PC-3 (cell line): ENCODE measurements at regions not wholly inside any gene's neighbourhood (a gene's known extent, or its start where the extent isn't known, plus 50 kb on each side); places are given as distances from the start of the nearest gene placed in this dataset.

Experiments
- ATAC-seq: fragments of 200-7000 bp; cut with Tn5 transposase; 2 replicates; pipeline ENCODE4 v1.9.1; 2020; ENCODE audit warnings: mild to moderate bottlenecking, moderate library complexity
- BruUV-seq: library from RNA; stranded (reverse); fragments of 400-500 nt; replicated peaks from 2 replicates; lab custom pipeline; 2021; lab: Mats Ljungman, UMichigan
- CTCF ChIA-PET: fragments of 300-600 bp; sonication (Branson Sonifier 250); formaldehyde crosslinking; loops from one replicate; lab custom pipeline; 2022; ENCODE audit warnings: antibody characterized with exemption; lab: Charles Lee
- POLR2A ChIA-PET: fragments of 300-600 bp; sonication (Branson Sonifier 250); formaldehyde crosslinking; loops from one replicate; lab custom pipeline; 2022; ENCODE audit warnings: antibody characterized with exemption; ENCODE audit not compliant: unreplicated experiment; lab: Charles Lee
- DNase-seq: peaks from one replicate; pipeline ENCODE4 v3.0.0-alpha.2; 2015
- H2AFZ ChIP-seq: fragments of 300-600 bp; sonication (generic); 2 replicates; pipeline ENCODE4 v1.6.0; 2016; ENCODE audit warnings: antibody characterized with exemption, low read length
- H3F3A ChIP-seq: fragments of 300-600 bp; sonication (generic); one replicate; pipeline ENCODE4 v1.6.0; 2017; ENCODE audit warnings: antibody characterized with exemption, low read length, control low read depth, mild to moderate bottlenecking; ENCODE audit not compliant: unreplicated experiment
- H3K27ac ChIP-seq: fragments of 300-600 bp; sonication (generic); 2 replicates; pipeline ENCODE4 v1.5.1; 2016; ENCODE audit warnings: mild to moderate bottlenecking, low read length
- H3K27me3 ChIP-seq: fragments of 300-600 bp; sonication (generic); 2 replicates; pipeline ENCODE4 v1.6.1; 2016; ENCODE audit warnings: low read length, mixed read lengths
- H3K36me3 ChIP-seq: fragments of 300-600 bp; sonication (generic); 2 replicates; pipeline ENCODE4 v1.6.1; 2016; ENCODE audit warnings: low read depth, mixed run types, low read length, mixed read lengths
- H3K4me1 ChIP-seq: fragments of 300-600 bp; sonication (generic); 2 replicates; pipeline ENCODE4 v1.5.1; 2016; ENCODE audit warnings: low read length; ENCODE audit not compliant: insufficient read depth
- H3K4me2 ChIP-seq: fragments of 300-600 bp; sonication (generic); 2 replicates; pipeline ENCODE4 v1.6.0; 2016; ENCODE audit warnings: low read length
- H3K4me3 ChIP-seq: fragments of 300-600 bp; sonication (generic); 2 replicates; pipeline ENCODE4 v1.5.1; 2016; ENCODE audit warnings: mild to moderate bottlenecking, low read length, mixed read lengths
- H3K79me2 ChIP-seq: fragments of 300-600 bp; sonication (generic); 2 replicates; pipeline ENCODE4 v1.6.1; 2017; ENCODE audit warnings: low read length, mixed read lengths
- H3K9ac ChIP-seq: fragments of 300-600 bp; sonication (generic); 2 replicates; pipeline ENCODE4 v1.6.0; 2016; ENCODE audit warnings: mild to moderate bottlenecking, low read length
- H3K9me2 ChIP-seq: fragments of 300-600 bp; sonication (generic); replicated peaks from 2 replicates; pipeline ENCODE4 v1.6.1; 2016; ENCODE audit warnings: mixed run types, low read length, mixed read lengths
- H3K9me3 ChIP-seq: fragments of 300-600 bp; sonication (generic); 2 replicates; pipeline ENCODE4 v1.6.1; 2016; ENCODE audit warnings: low read length, mixed read lengths
- H4K20me1 ChIP-seq: fragments of 300-600 bp; sonication (generic); 2 replicates; pipeline ENCODE4 v1.6.1; 2016; ENCODE audit warnings: low read length, mixed read lengths
- EZH2 ChIP-seq: fragments of 300-600 bp; sonication (generic); IDR thresholded peaks from one replicate; pipeline ENCODE4 v1.6.1; 2017; ENCODE audit warnings: antibody characterized with exemption, mild to moderate bottlenecking, low read length; ENCODE audit not compliant: unreplicated experiment
- EZH2phosphoT487 ChIP-seq: fragments of 300-600 bp; sonication (generic); IDR thresholded peaks from 2 replicates; pipeline ENCODE4 v1.6.1; 2018; ENCODE audit warnings: mild to moderate bottlenecking, antibody characterized with exemption, low read length, borderline replicate concordance
- intact Hi-C: fragments of 100-400 bp; cut with micrococcal nuclease; formaldehyde crosslinking; loops from 2 replicates; pipeline ENCODE4 v1.9.0; 2023
- TF ChIP-seq, protein P1 (sequence below): fragments of 300-600 bp; sonication (generic); conservative IDR thresholded peaks from 2 replicates; pipeline ENCODE4 v1.5.1; 2017; ENCODE audit warnings: antibody characterized with exemption, low read depth, mild to moderate bottlenecking, low read length

DNA sequence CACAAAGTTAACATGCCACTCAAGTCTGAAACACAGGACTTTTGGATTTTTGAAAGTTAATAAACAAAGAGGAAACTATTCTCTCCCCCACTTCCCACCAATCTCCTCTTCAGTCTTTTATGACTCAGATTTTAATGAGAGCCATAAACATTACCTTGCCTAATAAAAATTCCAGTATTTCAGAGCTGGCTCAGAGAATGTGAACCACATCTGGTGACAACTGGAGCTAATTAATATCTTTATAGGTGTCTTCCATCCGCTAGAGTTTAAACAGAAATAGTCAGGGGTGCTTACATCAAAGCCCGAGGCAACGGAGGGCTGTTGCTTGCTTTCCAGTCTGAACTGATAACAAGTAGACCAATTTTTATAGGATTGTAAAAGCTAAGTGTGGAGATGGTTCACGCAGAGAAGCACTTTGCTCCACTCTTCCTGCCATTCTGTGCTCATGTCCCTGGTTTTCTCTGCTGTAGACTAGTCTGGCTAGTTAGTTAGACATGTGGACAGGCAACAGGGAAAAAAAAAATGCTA lies 363.6 kb downstream of the NR2F2 start:
- intact Hi-C loops, result no loop called here
- no peaks in the 10 kb centered on the region for H4K20me1 ChIP-seq
- no peaks in the 10 kb centered on the region for H3K9me2 ChIP-seq
- H2AFZ ChIP-seq, result no peak overlapping the region
- peak; percentile 34 for DNase-seq
- H3K4me3 ChIP-seq, result no peak overlapping the region
- H3K4me1 ChIP-seq, result no peaks in the 10 kb centered on the region
- no peaks in the 10 kb centered on the region for H3F3A ChIP-seq
- peak; percentile 35 for ATAC-seq
- H3K4me2 ChIP-seq, result no peak overlapping the region
- ChIA-PET CTCF (no interaction called here), POLR2A (no interaction called here)
- no peaks in the 10 kb centered on the region for H3K9me3 ChIP-seq
- no TSS peak for BruUV-seq
- no peak overlapping the region for H3K9ac ChIP-seq
- H3K36me3 ChIP-seq, result no peaks in the 10 kb centered on the region
- H3K27me3 ChIP-seq, result peaks cover 66% of the 10 kb centered on the region
- H3K79me2 ChIP-seq, result no peaks in the 10 kb centered on the region
- H3K27ac ChIP-seq, result no peak overlapping the region
- TF ChIP-seq EZH2, result no peak
- TF ChIP-seq EZH2phosphoT487, result no peak
- TF ChIP-seq, protein P1, sequence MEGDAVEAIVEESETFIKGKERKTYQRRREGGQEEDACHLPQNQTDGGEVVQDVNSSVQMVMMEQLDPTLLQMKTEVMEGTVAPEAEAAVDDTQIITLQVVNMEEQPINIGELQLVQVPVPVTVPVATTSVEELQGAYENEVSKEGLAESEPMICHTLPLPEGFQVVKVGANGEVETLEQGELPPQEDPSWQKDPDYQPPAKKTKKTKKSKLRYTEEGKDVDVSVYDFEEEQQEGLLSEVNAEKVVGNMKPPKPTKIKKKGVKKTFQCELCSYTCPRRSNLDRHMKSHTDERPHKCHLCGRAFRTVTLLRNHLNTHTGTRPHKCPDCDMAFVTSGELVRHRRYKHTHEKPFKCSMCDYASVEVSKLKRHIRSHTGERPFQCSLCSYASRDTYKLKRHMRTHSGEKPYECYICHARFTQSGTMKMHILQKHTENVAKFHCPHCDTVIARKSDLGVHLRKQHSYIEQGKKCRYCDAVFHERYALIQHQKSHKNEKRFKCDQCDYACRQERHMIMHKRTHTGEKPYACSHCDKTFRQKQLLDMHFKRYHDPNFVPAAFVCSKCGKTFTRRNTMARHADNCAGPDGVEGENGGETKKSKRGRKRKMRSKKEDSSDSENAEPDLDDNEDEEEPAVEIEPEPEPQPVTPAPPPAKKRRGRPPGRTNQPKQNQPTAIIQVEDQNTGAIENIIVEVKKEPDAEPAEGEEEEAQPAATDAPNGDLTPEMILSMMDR, result no peak

DNA sequence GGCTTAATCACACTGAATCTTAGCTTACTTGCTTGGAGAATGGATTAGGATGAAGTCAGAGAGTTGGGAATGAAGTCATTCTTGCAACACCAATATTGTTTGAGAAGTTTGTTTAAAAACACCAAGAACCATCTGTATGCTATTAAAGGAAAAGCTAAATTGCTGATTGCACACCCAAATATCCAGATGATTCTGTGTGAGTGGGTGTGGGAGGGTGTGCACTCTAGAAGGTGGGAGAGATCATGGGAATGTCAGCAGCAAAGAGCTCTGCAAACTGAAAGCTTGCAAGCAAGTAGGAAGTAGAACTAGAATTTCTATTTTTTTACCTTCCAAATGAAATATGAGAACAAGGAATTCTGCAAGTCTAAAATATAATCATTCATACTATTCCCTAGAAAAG lies 364.9 kb downstream of the NR2F2 start:
- no peaks in the 10 kb centered on the region for H3K9me2 ChIP-seq
- ATAC-seq (no peak), DNase-seq (no peak)
- no peak overlapping the region for H3K27ac ChIP-seq
- no peak overlapping the region for H3K9ac ChIP-seq
- peaks cover 67% of the 10 kb centered on the region for H3K27me3 ChIP-seq
- no peaks in the 10 kb centered on the region for H3K4me1 ChIP-seq
- no peaks in the 10 kb centered on the region for H3K9me3 ChIP-seq
- no peaks in the 10 kb centered on the region for H3F3A ChIP-seq
- no peak overlapping the region for H3K4me3 ChIP-seq
- no peaks in the 10 kb centered on the region for H3K36me3 ChIP-seq
- no peaks in the 10 kb centered on the region for H3K79me2 ChIP-seq
- no peak overlapping the region for H2AFZ ChIP-seq
- no peak for TF ChIP-seq EZH2
- TF ChIP-seq, protein P1, result no peak
- no peak for TF ChIP-seq EZH2phosphoT487
- intact Hi-C loops, result no loop called here
- CTCF ChIA-PET, result no interaction called here
- no peaks in the 10 kb centered on the region for H4K20me1 ChIP-seq
- H3K4me2 ChIP-seq, result no peak overlapping the region
- POLR2A ChIA-PET, result no interaction called here
- no TSS peak for BruUV-seq

DNA sequence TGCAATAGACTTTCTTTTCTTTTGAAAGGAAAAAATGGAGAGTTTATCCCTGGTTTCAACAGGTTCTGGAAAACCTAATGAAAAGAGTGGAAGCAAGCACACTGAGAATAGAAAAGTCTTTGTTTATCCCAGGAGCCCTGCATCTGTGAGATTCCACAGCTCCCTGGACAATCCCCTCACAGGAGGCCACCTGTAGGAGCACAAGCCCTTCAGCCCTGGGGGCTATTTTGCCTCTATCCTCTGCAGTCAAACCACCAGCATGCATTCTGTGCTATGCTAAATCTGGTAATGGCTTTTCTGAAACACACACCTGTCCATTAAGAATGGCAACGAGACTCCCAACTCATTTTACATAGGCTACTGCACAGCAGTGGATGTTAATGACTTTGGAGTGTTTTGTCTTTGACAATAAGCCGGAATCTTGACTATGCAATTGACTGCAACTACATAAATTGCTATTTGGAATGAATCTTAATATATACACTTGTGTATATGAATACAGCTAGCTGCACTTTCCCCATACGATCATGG lies 369.4 kb downstream of the NR2F2 start:
- intact Hi-C loops, result no loop called here
- no peak overlapping the region for H3K27ac ChIP-seq
- H3K79me2 ChIP-seq, result no peaks in the 10 kb centered on the region
- ChIA-PET CTCF (no interaction called here), POLR2A (no interaction called here)
- TF ChIP-seq EZH2phosphoT487, result no peak
- TF ChIP-seq, protein P1, result no peak
- no peak for TF ChIP-seq EZH2
- no TSS peak for BruUV-seq
- no peak for DNase-seq
- H3K4me2 ChIP-seq, result no peak overlapping the region
- H3F3A ChIP-seq, result no peaks in the 10 kb centered on the region
- no peaks in the 10 kb centered on the region for H3K36me3 ChIP-seq
- no peaks in the 10 kb centered on the region for H3K9me2 ChIP-seq
- H3K4me3 ChIP-seq, result no peak overlapping the region
- no peak overlapping the region for H3K9ac ChIP-seq
- H3K27me3 ChIP-seq, result peaks cover 73% of the 10 kb centered on the region
- H4K20me1 ChIP-seq, result no peaks in the 10 kb centered on the region
- no peak overlapping the region for H2AFZ ChIP-seq
- H3K4me1 ChIP-seq, result no peaks in the 10 kb centered on the region
- no peak for ATAC-seq
- H3K9me3 ChIP-seq, result no peaks in the 10 kb centered on the region
